ENCODE measurements at regions not wholly inside any gene's neighbourhood (a gene's known extent, or its start where the extent isn't known, plus 50 kb on each side); places are given as distances from the start of the nearest gene placed in this dataset.
"Not testable (repeated sequence)": the region's sequence is repeated elsewhere in the genome, so short reads cannot be mapped to it uniquely, and the experiment has no call there.

DNA sequence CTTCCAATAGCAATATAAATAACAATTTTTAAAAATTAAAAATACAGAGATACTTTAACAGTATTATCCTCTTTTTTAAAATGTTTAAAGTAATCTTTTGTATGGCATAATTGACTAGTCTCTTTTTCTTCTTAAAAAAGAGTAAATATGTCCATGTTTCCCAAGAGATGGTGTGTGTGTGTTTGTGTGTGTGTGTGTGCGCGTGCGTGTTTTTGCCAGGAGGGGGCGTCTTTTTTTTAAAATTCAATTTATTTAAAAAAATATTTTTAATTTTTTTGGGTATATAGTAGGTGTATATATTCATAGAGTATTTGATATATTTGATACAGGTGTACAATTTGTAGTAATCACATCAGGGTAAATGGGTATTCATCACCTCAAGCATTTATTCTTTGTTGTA, 1073.7 kb downstream of the PCDH7 start:
- Histone ChIP-seq H3K36me3 (ENCODE audit: control insufficient read depth, insufficient read depth, low read length) (no peaks in the 10 kb centered on the region), H3K27me3 (ENCODE audit: control insufficient read depth, insufficient read depth, low read length) (no peaks in the 10 kb centered on the region)

DNA sequence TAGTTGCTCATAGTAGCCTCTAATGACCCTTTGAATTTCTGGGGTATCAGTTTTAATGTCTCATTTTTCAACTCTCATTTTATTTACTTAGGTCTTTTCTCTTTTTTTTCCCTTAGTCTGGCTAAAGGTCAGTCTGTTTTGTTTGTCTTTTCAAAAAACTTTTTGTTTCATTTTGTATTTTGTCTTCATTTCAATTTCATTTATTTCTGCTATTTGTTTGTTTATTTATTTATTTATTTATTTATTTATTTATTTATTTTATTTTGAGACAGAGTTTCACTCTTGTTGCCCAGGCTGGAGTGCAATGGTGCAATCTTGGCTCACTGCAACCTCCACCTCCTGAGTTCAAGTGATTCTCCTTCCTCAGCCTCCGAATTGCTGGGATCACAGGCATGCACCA, 1076.9 kb downstream of the PCDH7 start:
- H3K27me3 ChIP-seq (ENCODE audit: control insufficient read depth, insufficient read depth, low read length); H3K36me3 ChIP-seq (ENCODE audit: control insufficient read depth, insufficient read depth, low read length); DNase-seq (ENCODE audit: low read depth); H3K4me3 ChIP-seq (ENCODE audit: low read depth, low read length): not testable (repeated sequence)

More for the DNA sequence above, 1073.7 kb downstream of the PCDH7 start:
- no peak overlapping the region for H3K4me3 ChIP-seq (ENCODE audit: low read depth, low read length)
- TF ChIP-seq, protein P1, sequence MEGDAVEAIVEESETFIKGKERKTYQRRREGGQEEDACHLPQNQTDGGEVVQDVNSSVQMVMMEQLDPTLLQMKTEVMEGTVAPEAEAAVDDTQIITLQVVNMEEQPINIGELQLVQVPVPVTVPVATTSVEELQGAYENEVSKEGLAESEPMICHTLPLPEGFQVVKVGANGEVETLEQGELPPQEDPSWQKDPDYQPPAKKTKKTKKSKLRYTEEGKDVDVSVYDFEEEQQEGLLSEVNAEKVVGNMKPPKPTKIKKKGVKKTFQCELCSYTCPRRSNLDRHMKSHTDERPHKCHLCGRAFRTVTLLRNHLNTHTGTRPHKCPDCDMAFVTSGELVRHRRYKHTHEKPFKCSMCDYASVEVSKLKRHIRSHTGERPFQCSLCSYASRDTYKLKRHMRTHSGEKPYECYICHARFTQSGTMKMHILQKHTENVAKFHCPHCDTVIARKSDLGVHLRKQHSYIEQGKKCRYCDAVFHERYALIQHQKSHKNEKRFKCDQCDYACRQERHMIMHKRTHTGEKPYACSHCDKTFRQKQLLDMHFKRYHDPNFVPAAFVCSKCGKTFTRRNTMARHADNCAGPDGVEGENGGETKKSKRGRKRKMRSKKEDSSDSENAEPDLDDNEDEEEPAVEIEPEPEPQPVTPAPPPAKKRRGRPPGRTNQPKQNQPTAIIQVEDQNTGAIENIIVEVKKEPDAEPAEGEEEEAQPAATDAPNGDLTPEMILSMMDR (IDR thresholded peaks at IDR 0.05; ENCODE audit: insufficient read depth, low read length, poor library complexity, severe bottlenecking) = peak; percentile 41
- DNase-seq (ENCODE audit: low read depth) = no peak

DNA sequence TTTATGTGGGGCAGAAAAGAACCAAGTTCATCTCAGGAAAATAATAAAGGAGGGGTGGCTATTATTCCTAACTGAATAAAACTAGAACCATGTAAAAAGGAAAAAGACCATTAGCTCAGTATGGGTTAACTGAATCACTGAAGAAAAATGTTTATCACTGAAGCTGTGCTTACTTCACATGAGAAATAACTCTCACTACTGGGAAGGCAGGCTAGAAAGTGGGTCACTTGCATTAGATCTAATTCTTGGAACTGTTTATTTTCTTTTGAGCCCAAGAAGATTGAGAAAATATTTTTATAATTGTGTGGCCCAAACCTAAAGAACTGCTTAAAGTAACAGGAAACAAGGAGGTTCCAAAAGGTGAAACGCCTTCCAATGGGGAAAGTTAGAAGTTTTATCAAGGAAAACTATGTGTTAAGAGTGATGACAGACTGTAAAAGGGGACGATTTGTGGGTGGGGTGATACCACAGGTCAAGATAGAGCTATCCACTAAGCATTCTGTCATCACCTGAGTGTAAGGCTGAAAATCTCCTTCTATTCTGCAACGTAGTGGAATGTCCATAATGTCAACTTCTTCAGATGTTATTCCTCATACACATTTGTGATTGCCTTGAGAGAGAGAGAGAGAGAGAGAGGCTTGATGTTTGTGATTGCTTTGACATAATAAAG, 1083.5 kb downstream of the PCDH7 start:
- TF ChIP-seq, protein P1 (IDR thresholded peaks at IDR 0.05; ENCODE audit: insufficient read depth, low read length, poor library complexity, severe bottlenecking) = no peak
- Histone ChIP-seq H3K27me3 (ENCODE audit: control insufficient read depth, insufficient read depth, low read length) (no peaks in the 10 kb centered on the region), H3K4me3 (ENCODE audit: low read depth, low read length) (no peak overlapping the region), H3K36me3 (ENCODE audit: control insufficient read depth, insufficient read depth, low read length) (no peaks in the 10 kb centered on the region)
- DNase-seq (ENCODE audit: low read depth) = no peak

DNA sequence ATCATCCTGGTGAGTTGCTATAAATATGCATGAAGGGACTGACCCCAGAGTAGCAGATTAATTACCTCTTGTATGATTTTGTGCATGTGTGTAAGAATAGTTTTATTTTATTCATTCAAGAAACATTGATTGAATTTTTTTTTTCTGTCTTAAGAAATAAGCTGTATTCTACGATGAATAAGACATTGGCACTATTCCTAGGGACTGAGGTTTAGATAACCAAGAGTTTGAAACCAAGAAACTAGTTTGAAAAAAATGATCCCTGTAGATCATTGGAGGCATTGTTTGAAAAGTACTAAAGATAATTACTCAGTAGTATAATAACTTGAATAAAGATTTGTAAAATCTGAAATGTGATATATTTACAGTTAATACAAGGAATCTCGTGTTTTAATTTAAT, 1086.9 kb downstream of the PCDH7 start:
- no peaks in the 10 kb centered on the region for H3K27me3 ChIP-seq (ENCODE audit: control insufficient read depth, insufficient read depth, low read length)
- H3K4me3 ChIP-seq (ENCODE audit: low read depth, low read length) = no peak overlapping the region
- TF ChIP-seq, protein P1 (IDR thresholded peaks at IDR 0.05; ENCODE audit: insufficient read depth, low read length, poor library complexity, severe bottlenecking) = no peak
- no peaks in the 10 kb centered on the region for H3K36me3 ChIP-seq (ENCODE audit: control insufficient read depth, insufficient read depth, low read length)
- no peak for DNase-seq (ENCODE audit: low read depth)

DNA sequence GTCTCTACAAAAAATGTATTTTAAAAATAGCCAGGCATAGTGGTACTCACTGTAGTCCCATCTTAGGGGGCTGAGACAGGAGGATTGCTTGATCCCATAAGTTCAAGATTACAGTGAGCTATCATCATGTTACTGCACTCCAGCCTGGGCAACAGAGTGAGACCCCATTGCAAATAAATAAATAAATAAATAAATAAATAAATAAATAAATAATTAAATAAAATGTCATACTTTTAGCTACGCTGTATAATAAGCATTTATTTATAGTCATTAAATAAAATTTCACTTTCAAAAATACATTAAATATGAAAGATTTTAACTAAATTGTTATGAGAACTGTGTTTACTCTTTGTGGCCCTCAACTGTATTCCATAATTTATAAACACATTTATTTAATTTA, 1124.2 kb downstream of the PCDH7 start:
- DNase-seq (ENCODE audit: low read depth) = no peak
- TF ChIP-seq, protein P1 (IDR thresholded peaks at IDR 0.05; ENCODE audit: insufficient read depth, low read length, poor library complexity, severe bottlenecking) = no peak
- H3K4me3 ChIP-seq (ENCODE audit: low read depth, low read length) = no peak overlapping the region
- H3K27me3 ChIP-seq (ENCODE audit: control insufficient read depth, insufficient read depth, low read length) = no peaks in the 10 kb centered on the region
- no peaks in the 10 kb centered on the region for H3K36me3 ChIP-seq (ENCODE audit: control insufficient read depth, insufficient read depth, low read length)

DNA sequence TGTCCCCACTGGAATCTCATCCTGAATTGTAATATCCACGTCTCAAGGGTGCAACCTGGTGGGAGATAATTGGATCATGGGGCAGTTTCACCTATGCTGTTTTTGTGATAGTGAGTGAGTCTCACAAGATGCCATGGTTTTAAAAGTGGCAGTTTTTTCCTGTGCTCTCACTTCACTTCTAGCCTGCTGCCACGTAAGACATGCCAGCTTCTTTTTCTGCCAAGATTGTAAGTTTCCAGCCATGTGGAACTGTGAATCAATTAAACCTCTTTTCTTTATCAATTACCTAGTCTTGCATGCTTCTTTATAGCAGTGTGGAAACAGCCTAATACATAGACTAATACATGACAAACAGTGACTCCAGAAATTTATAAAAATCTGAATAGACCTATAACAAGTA, 1131.8 kb downstream of the PCDH7 start:
- H3K4me3 ChIP-seq (ENCODE audit: low read depth, low read length) = no peak overlapping the region
- no peak for DNase-seq (ENCODE audit: low read depth)
- TF ChIP-seq, protein P1 (IDR thresholded peaks at IDR 0.05; ENCODE audit: insufficient read depth, low read length, poor library complexity, severe bottlenecking) = no peak
- no peaks in the 10 kb centered on the region for H3K27me3 ChIP-seq (ENCODE audit: control insufficient read depth, insufficient read depth, low read length)
- H3K36me3 ChIP-seq (ENCODE audit: control insufficient read depth, insufficient read depth, low read length) = no peaks in the 10 kb centered on the region

Measured in kidney epithelial cell (primary cell).